ENCODE measurements at regions not wholly inside any gene's neighbourhood (a gene's known extent, or its start where the extent isn't known, plus 50 kb on each side); places are given as distances from the start of the nearest gene placed in this dataset.

GRCh38 chr12:13368431-13368830 is 171.9 kb downstream of the EMP1 start:
- no peak for TF ChIP-seq REST (IDR thresholded peaks at IDR 0.05; ENCODE audit: insufficient read depth in 1 of 2, low read depth in 2 of 2, low read length in 2 of 2)
- no peak for TF ChIP-seq POLR2AphosphoS5 (IDR thresholded peaks at IDR 0.05; ENCODE audit: low read depth, low read length)
- TF ChIP-seq SIN3A (IDR thresholded peaks at IDR 0.05; ENCODE audit: borderline replicate concordance, insufficient read depth, low read length) = no peak

All from PFSK-1 (cell line).